ENCODE measurements at regions not wholly inside any gene's neighbourhood (a gene's known extent, or its start where the extent isn't known, plus 50 kb on each side); places are given as distances from the start of the nearest gene placed in this dataset.

DNA sequence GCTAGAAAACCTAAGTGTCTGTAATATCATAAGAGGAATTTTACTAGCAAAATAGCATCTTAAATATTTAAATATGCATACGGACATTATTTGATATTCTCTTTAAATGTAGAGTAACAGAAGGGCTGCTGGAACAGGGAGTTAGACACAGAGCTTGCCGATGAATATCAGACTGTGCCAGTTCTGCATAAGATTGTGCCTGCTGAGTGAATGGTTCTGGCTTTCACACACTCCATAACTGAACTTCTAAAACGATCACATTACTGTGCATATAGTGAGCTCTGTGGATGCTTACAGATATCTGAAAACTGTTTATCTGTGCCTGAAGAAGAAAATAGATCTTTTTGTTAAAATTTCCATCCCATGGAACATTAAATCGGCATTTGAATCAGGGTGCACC, 867.4 kb upstream of the PCDH10 start:
- DNase-seq (ENCODE audit: low spot score) (no peak), ATAC-seq (no peak), FAIRE-seq (no peak)
- POLR2A ChIA-PET: no interaction called here
- Histone ChIP-seq H3K79me2 (ENCODE audit: insufficient read depth, low read length) (no peaks in the 10 kb centered on the region), H4K20me1 (ENCODE audit: insufficient read depth, low read length) (no peaks in the 10 kb centered on the region), H3K9me3 (ENCODE audit: low read length) (no peaks in the 10 kb centered on the region), H3K27ac (ENCODE audit: extremely low read length, insufficient read depth, low read length) (no peak overlapping the region), H3K36me3 (replicated peaks in 1 of 2; ENCODE audit: control insufficient read depth in 1 of 2, insufficient read depth in 2 of 2, low read length in 2 of 2) (no peaks in the 10 kb centered on the region), H3K4me2 (ENCODE audit: low read depth, low read length) (no peak overlapping the region), H2AFZ (ENCODE audit: low read length) (no peak overlapping the region), H3K9ac (ENCODE audit: insufficient read depth, low read depth, low read length) (no peak overlapping the region), H3K4me1 (ENCODE audit: insufficient read depth, low read length) (no peaks in the 10 kb centered on the region), H3K4me3 (replicated peaks in 1 of 3; ENCODE audit: insufficient read depth in 1 of 3, low read depth in 2 of 3, low read length in 3 of 3) (no peak overlapping the region), H3K27me3 (ENCODE audit: control insufficient read depth in 1 of 2, insufficient read depth in 2 of 2, low read length in 2 of 2) (no peaks in the 10 kb centered on the region)
- CTCF ChIA-PET (ENCODE audit: low intra/inter-chr PET ratio, low total read pairs): no interaction called here
- no TSS peak for BruUV-seq (replicated peaks)
- in situ Hi-C loops (cut with HindIII; ENCODE audit: extremely low pct_ligation_motif_present, low pct_unique_long_range_greater_than_20kb): no loop called here
- TF ChIP-seq ZNF468 (CRISPR knock-in tag; IDR thresholded peaks at IDR 0.05): no peak
- WGBS (ENCODE audit: low lambda C conversion rate): 0% methylated on average over 4 of the region's 4 CpGs
- intact Hi-C loops (cut with micrococcal nuclease; ENCODE audit: unreplicated experiment): no loop called here

DNA sequence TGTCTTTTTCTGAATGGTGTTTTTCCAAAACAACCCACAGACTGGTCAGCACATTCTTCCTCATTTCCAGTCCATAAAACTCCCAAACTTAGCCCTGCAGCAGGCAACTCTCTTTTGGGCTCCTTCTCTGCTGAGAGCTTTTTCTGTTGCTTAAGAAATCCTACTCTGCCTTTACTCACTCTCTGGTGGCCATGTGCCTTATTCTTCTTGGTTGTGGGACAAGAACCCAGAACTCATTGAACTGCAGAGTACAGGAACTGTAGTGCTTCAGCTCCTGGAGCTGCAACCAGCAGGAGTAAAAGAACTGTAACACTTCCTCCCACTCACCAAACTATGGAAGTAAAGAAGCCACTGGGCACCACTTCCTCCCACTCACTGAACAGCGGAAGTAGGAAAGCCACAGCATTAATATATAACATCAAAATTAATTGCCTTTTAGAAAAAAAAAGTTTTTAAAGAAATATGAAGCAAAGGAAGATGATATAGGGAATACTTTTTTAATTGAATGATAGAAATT, 864.1 kb upstream of the PCDH10 start:
- no peak overlapping the region for H3K9ac ChIP-seq (ENCODE audit: insufficient read depth, low read depth, low read length)
- no TSS peak for BruUV-seq (replicated peaks)
- H3K36me3 ChIP-seq (replicated peaks in 1 of 2; ENCODE audit: control insufficient read depth in 1 of 2, insufficient read depth in 2 of 2, low read length in 2 of 2): no peaks in the 10 kb centered on the region
- H3K4me1 ChIP-seq (ENCODE audit: insufficient read depth, low read length): no peaks in the 10 kb centered on the region
- ChIA-PET CTCF (ENCODE audit: low intra/inter-chr PET ratio, low total read pairs) (no interaction called here), POLR2A (no interaction called here)
- H3K27me3 ChIP-seq (ENCODE audit: control insufficient read depth in 1 of 2, insufficient read depth in 2 of 2, low read length in 2 of 2): no peaks in the 10 kb centered on the region
- no peaks in the 10 kb centered on the region for H4K20me1 ChIP-seq (ENCODE audit: insufficient read depth, low read length)
- no peak for DNase-seq (ENCODE audit: low spot score)
- TF ChIP-seq IKZF1 (IDR thresholded peaks at IDR 0.05): no peak
- no peak for TF ChIP-seq NCOR1 (IDR thresholded peaks at IDR 0.05; ENCODE audit: borderline replicate concordance, low read length)
- TF ChIP-seq SMAD9 (CRISPR knock-in tag; IDR thresholded peaks at IDR 0.05): no peak
- no peak for TF ChIP-seq SNAI1 (CRISPR knock-in tag; IDR thresholded peaks at IDR 0.05; ENCODE audit: borderline replicate concordance)
- TF ChIP-seq NRL (CRISPR knock-in tag; IDR thresholded peaks at IDR 0.05; ENCODE audit: borderline replicate concordance): no peak
- TF ChIP-seq, protein P1, sequence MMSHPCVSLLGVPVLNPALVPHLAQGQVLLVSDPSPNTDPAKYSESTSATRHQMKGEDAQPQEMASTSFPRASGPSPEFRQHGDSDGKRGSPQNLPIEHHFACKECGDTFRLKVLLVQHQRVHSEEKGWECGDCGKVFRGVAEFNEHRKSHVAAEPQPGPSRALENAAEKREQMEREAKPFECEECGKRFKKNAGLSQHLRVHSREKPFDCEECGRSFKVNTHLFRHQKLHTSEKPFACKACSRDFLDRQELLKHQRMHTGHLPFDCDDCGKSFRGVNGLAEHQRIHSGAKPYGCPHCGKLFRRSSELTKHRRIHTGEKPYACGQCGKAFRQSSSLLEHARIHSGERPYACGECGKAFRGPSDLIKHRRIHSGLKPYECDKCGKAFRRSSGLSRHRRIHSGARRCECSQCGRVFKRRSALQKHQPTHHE (CRISPR knock-in tag; IDR thresholded peaks at IDR 0.05; ENCODE audit: borderline replicate concordance): no peak
- no peak for TF ChIP-seq ZSCAN12 (CRISPR knock-in tag; IDR thresholded peaks at IDR 0.05)
- intact Hi-C loops (cut with micrococcal nuclease; ENCODE audit: unreplicated experiment): no loop called here
- no peaks in the 10 kb centered on the region for H3K79me2 ChIP-seq (ENCODE audit: insufficient read depth, low read length)
- WGBS (ENCODE audit: low lambda C conversion rate): 31% methylated on average over 1 of the region's 1 CpG
- H2AFZ ChIP-seq (ENCODE audit: low read length): no peak overlapping the region
- in situ Hi-C loops (cut with HindIII; ENCODE audit: extremely low pct_ligation_motif_present, low pct_unique_long_range_greater_than_20kb): no loop called here
- no peak overlapping the region for H3K4me3 ChIP-seq (replicated peaks in 1 of 3; ENCODE audit: insufficient read depth in 1 of 3, low read depth in 2 of 3, low read length in 3 of 3)
- H3K9me3 ChIP-seq (ENCODE audit: low read length): no peaks in the 10 kb centered on the region
- no peak for ATAC-seq
- H3K27ac ChIP-seq (ENCODE audit: extremely low read length, insufficient read depth, low read length): no peak overlapping the region
- no peak overlapping the region for H3K4me2 ChIP-seq (ENCODE audit: low read depth, low read length)
- FAIRE-seq: no peak

All from HepG2 (cell line).